ENCODE measurements at regions not wholly inside any gene's neighbourhood (a gene's known extent, or its start where the extent isn't known, plus 50 kb on each side); places are given as distances from the start of the nearest gene placed in this dataset.

GRCh38 chr12:58032156-58032555 lies 90.8 kb downstream of the ATP23 start:
- TF ChIP-seq TEAD4 (IDR thresholded peaks at IDR 0.05) (no peak), MAX (IDR thresholded peaks at IDR 0.05) (no peak), EGR1 (IDR thresholded peaks at IDR 0.05) (no peak), TAF1 (IDR thresholded peaks at IDR 0.05; ENCODE audit: low read depth) (no peak), CREB1 (IDR thresholded peaks at IDR 0.05; ENCODE audit: low read depth) (no peak), EP300 (IDR thresholded peaks at IDR 0.05; ENCODE audit: borderline replicate concordance) (no peak), RAD21 (IDR thresholded peaks at IDR 0.05; ENCODE audit: low read depth) (no peak), TCF12 (IDR thresholded peaks at IDR 0.05; ENCODE audit: low read depth) (no peak), FOXM1 (IDR thresholded peaks at IDR 0.05; ENCODE audit: borderline replicate concordance, low read depth) (no peak), YY1 (IDR thresholded peaks at IDR 0.05; ENCODE audit: low read depth) (no peak), CEBPB (IDR thresholded peaks at IDR 0.05) (no peak), REST (IDR thresholded peaks at IDR 0.05; ENCODE audit: low read depth) (no peak)

Measured in Ishikawa (cell line).